GM18870 (cell line): ENCODE measurements at regions not wholly inside any gene's neighbourhood (a gene's known extent, or its start where the extent isn't known, plus 50 kb on each side); places are given as distances from the start of the nearest gene placed in this dataset.
A peak's percentile ranks its signal among the peaks of the same experiment; 100 is the strongest.

Experiments used
- ATAC-seq: cut with Tn5 transposase; IDR thresholded peaks from one replicate; pipeline ENCODE4 v1.9.1; 2021; ENCODE audit warnings: moderate library complexity; ENCODE audit not compliant: unreplicated experiment

DNA sequence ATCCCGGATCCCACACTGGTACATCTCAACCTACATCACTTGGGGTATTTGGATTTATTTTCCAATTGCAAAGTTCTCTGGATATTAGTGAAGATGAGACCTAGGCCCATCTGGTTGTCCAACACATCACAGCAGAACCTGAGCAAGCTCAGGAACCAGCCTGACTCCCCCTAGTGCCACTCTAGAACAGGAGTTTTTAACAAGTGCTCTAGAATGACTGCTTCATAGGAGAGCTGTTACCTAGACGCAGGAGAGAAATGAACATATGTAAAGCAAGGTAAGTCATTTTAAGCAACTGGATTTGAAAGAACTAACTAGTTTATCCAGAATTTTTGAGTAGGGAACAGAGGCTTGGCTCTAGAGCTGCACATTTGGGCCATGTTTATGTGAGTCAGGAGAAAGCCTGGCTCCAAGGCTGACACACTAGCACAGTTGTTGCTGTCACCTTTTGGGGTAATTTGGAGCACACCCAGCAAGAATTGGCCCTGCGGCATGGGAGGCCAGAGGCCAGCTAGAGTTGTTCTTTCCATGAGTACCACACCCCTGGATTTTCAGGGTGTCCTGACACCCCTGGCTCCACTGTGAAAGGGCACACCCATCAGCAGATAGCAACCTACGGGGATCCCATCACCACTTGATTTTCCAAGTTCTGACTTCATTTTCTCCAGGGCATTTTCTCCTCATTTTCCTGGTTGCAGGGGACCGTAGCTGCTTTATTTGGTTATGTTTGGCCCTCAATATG, 110.9 kb upstream of the LPAR1 start:
- peak; percentile 24 for ATAC-seq

DNA sequence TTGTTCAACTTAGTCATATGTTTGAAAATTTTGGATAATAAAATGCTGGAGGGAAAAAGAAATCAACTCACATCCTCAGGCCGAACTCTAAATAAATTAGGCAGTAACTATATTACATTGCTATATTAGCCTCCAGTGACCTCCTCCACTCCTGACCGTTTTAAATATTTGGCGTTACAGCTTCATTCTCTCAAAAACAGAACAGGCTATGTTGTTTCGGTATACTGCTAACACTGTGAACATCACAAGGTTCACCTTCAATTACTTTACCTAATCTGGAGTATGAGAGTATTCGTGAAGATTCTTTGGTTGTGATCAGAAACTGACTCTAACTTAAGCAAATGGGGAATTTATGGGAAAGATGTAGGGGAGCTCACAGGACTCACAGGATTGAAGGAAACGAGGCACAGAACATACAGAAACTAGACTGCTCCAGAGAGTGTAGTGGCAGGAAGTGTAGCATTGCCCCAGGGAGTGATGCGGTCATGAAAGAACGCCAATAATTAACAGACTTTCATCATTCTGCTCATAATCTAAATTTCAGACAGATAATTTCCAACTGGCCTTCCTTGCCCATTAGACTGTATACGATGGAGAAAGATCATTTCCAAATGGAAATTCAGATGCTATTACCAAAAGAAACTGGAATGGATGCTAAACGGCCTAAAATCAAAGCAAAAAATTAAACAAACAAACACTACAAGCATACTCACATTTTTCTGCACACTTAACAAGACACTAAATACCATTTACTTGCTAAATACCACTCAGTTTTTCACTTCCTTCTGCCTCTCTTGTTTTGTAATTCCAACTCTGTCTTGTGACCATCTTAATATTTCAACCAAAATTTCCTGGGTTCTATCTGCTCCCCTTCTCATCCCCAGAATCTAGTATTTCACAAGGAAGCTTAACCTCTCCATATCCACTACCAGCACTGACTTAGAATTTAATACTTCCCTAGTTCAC, 110.1 kb upstream of the LPAR1 start:
- peak; percentile 74 for ATAC-seq

DNA sequence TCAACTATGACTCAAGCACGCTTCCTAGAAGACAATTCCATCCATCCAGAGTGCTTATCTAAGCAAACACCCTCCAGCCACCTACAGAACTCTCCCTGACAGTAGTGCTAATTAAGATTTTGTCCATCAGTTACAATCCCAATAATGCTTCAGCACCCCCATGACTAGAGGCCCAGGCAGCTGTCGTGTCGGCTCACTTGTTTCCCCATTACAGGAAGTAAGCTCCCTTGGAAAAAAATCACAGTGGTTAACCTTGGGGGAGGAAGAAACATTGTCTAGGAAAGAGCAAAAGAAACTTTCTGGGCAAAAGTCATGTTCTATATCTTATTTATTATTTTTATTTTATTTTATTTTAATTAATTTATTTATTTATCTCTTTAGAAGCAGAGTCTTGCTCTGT, 108.8 kb upstream of the LPAR1 start:
- no peak for ATAC-seq

DNA sequence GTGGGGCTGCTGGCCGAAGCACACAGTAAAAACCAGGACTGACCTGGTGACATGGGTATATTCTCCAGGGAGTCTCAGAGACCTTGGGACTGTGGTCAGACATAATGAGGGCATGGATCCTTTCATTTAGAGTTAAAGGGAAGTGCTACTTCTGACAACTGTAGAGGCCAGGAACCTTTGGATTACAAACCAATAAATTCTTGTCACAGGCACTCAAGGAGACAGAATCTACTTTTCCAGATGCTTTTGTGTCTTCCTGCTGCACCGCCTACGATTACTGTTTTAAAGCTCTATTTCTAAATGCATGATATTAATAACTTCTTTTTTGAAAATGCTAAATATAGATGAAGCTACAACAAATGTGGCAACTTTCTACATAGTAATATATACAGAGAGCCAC, 106.5 kb upstream of the LPAR1 start:
- no peak for ATAC-seq

DNA sequence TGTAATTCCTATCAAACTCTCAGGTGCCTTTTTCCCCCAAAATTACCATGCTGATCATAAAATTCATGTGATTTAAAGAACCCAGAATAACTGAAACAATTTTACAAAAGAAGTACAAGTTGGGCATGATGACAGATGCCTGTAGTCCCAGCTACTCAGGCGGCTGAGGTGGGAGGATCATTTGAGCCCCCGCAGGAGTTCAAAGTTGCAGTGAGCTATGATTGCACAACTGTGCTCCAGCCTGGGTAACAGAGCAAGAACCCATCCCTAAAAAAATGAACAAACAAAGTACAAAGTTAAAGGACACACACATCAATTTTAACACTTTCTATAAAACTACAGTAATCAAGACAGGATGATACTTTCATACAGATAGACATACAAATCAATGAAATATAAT, 97.9 kb upstream of the LPAR1 start:
- ATAC-seq, result no peak

DNA sequence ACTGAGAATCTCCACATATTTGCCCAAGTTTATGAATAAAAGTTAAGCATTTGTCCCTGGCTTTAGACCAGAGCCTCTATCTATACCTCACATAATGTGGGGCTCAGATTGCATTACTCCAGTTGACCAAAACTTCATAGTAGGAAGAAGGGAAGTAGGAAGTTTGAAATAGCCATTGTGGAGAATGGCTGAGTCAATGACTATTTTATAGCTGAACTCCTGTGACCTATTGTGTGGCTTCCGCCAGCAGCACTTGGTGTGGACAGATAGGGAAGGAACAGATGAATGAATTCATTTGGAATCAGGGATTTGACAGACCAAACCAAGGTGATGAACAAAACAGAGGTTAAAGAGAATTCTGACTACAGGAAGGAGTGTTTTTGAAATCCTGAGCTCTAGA, 92.9 kb upstream of the LPAR1 start:
- ATAC-seq, result no peak

DNA sequence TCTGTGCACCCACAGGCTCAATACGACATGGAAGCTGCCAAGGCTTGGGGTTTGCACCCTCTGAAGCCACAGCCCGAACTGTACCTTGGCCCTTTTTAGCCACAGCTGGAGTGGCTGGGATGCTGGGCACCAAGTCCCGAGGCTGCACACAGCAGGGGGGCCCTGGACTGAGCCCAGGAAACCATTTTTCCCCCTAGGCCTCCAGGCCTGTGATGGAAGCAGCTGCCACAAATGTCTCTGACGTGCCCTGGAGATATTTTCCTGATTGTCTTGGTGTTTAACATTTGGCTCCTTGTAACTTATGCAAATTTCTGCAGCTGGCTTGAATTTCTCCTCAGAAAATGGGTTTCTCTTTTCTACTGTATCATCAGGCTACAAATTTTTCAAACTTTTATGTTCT, 82.3 kb upstream of the LPAR1 start:
- no peak for ATAC-seq

DNA sequence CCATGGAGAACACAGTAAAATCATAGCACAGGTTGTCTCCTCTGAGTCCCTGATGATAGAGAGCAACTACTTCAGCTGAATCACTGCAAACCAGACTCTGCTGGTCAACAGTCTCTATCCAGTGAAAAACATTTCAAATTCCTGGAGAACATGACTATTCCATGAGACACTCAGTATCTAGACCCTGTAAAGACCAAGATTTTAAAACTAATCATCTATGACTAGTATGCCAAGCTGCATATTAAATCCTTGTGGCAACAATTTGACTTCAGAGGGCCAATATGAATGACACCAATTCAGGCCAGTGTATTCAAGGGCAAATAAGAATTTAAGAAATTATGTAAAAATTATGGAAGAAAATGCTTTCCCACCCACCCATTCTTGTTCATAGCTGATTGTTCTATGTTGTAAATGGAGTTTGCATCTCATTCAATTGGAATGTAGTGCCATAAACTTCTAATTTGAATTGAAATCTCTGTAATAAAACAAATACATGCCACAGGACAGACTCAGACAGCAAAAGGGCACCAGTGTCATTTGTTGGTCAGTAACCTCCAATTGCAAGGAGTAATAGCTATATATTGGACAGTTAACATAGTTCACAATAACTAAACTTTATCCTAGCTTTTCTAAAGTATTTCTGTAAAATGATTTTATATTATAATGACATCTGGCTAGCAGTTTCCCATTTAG, 80.1 kb upstream of the LPAR1 start:
- no peak for ATAC-seq

DNA sequence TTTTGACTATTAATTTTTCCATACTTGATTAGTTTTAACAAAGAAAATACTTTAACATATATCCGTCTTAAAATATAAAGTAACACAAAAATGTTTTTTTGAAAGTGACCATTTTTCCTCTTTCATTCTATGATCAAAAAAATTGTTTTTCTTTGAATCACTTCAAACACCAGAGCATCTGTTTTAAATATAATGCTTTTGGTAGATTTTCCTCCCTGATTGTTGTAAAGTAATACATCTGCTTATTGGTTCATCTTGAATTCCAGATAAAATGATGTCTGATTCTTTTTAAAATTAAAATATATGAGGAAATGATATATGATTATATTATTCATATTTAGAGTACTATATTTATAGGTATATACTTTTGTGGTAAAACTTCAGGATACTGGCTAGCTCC, 76.2 kb upstream of the LPAR1 start:
- ATAC-seq, result no peak

DNA sequence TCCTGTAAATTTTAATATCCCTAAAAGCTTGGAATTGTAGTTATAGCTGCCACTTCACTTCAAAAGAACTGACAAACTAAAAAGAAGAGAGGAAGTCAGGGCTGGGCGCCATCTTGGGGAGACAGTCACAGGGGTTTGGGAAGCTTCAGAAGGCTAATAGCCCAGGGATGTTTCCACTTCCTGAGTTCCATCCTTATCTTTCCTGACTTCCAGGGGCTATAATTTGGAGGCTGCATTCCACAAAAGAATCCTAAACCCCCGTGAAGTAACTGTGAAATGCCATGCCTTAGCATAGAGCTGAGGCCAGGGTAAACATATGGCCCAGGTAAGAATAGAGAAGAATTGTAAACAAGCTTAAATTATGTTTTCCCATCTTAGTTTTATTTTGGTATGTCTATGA, 75.4 kb upstream of the LPAR1 start:
- ATAC-seq, result no peak

DNA sequence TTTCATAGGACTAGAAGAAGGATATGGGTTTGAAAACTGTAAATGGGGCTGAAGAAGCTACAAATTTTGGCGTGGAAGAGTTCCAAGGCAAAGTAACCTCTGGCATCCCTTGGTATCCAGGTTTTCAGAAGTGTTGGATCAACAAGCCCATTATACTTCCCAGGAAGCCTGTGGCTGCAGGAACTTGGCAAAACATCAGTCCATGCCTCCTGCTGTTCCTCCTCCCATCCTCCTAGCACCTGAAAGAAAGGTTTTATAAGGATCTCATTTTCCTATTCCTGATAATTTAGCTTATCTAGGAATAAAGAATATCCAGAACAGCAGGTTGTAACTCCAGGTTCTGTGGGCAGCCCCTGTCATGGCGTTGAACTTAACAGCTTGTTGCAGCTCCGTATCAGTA, 72.5 kb upstream of the LPAR1 start:
- ATAC-seq, result no peak

DNA sequence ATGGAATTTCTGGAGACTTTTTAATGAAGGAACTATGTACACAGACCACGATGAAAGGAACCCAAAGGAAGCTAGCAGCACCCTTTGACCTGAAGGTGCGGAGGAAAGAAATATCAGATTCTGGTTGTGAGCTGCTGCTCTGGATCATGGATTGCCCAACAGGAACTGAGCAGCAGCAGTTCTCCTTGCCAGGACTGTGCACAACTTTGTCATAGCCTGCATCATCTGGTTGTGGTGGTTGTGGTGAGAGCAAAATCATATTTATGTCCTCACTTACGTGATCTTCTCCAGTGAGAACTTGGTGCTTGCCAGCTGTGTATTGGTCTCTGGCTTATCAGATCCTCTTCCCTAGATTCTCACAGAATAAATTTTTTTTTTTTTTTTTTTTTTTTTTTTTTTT, 70.7 kb upstream of the LPAR1 start:
- ATAC-seq, result no peak

DNA sequence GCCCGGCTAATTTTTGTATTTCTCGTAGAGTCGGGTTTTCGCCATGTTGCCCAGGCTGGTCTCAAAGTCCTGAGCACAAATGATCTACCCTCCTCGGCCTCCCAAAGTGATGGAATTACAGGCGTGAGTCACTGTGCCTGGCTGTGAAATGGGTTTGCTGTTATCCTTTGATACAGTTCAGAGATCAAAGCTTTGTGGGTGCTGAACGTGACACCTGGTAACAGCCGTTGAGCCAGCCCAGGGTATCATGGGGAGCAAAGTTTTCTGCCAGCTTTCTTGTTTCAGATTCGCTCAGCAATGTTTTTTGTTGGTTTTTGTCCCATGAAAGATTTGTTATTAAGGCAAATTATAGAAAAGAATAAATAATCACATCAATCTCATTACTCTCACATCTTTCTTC, 68.9 kb upstream of the LPAR1 start:
- no peak for ATAC-seq

DNA sequence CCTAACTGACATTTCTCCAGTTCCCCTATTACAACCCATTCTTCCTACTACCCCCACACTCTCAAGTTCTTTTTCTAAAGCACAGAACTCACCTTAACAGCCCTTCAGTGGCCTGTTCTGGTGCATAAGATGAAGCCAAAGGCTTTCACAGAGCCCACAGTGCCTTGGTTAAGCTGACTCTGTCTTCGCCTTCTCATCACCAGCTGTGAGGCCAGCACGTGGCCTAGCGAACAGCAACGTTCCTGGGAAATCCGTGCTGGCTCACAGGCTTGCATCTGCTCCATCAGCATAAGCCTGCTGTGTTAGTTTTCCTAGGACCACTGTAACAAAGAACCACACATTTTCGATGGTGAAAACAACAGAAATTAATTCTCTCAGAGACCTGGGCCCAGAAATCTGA, 67.9 kb upstream of the LPAR1 start:
- no peak for ATAC-seq

DNA sequence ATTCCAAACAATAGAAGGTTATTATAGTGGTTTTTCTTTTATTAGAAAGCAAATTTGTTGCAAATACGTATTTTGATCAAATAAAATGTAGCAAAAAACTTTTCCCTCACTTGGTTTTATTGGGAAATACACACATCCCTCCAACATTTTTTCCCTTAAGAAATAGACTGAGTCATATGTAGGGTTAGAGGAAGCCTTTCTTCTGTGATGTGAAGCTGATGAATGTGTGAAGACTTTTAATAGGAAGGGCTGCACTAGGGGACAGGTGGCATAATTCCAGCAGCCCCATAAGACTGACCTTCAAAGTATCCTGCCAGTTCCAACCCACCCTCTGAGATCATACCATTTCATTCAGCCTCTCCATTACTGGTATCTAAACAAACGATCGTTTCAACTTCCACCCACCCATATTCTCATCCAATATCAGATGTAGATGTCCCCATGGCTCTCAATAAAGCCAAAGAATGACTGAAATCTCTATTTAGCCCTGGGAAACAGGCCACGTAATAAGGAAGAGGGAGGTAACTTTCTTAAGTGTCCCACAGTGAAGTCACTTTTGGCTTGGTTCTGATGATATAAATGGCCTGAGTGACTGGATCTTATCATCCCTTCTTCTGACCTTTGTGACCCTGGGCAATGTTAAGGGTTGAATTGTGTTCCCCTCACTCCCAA, 64.7 kb upstream of the LPAR1 start:
- no peak for ATAC-seq

DNA sequence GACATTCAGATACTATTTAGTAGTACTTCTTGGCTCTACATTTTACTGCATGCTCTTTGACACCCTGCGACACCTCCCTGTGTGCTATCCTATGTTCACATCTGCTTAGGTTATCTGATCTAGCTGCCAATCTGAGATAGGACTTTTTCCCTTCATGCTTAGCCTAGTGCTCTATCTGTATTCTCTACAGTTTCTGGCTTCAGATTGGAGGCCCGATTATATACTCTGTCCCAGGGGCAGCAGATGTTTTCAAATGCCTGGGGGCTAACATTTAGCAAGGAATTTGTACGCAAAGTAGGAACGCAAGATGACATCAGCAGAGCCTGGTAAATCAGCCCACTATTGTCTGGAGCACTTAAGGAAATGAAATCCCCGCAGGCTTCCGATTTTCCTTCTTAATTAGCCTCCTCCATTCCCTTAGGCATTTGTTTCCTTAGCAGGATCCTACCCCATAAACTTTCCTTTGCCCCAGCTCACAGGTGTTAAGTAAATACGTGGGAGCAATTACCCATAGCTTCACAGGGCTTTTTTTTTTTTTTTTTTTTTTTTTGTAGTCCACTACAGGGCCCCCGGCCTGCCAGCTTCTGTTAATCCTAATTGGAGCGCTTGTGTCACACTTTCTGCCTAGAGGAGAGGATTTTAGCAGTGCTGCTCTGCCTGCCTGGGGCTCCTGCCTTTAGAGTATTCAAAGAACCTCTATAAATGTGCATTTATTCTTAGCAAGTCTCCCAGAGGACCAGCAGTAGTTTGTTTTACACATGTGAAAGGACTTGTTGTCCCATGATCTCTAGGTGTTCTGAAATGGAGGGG, 61.1 kb upstream of the LPAR1 start:
- no peak for ATAC-seq

DNA sequence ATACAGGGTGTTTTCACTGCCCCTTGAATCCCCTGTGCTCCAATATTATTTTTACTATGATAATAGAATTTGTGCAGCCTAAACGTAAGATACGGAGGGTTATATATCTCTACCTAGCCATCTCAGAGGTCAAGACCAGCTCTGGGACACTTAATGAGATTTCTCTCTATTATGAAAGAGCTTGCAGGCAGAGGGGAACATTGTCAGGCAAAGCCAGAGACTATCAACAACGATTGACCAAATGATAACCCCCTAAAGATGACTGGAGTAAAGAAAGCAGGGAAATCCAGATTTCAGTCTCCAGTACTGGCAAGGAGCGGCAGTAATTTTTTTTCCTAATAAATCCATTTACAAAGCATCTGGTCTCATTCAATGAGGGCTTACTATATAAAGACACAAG, 59.8 kb upstream of the LPAR1 start:
- ATAC-seq, result no peak

DNA sequence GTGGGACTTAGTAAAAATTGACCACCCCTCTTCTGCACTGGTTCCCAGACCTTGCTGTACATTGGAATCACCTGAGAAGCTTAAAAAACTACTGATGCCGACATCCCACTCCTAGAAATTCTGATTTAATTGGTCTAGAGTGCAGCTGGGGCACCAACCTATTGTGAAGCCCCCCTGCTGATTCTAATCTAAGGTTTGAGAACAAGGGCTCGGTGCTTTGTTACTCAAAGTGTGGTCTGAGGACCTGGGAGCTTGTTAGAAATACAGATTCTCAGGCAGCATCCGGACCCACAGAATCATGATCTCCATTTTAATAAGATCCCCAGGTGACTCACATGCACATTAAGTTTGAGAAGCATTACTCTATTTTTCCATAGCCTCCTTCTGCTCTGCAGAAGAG, 57.8 kb upstream of the LPAR1 start:
- ATAC-seq, result no peak

DNA sequence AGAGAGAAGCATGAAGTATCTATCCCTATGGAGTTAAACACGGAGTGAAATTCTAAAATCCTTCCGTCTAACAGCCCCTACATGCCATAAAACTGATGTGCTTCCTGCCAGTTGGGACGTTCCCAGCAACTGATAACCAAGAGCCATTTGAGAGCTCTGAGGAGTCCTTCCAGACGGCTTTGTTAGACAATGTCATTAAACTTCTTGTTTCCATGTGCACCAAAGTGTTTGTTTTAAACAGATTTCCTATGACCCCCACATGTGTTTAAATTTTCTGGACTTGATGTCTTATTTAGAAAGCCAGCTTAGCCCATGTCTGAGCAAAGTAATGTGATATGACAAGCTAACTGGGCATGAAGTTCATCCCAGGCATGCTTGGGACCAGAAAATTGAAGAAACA, 57.2 kb upstream of the LPAR1 start:
- ATAC-seq, result no peak

DNA sequence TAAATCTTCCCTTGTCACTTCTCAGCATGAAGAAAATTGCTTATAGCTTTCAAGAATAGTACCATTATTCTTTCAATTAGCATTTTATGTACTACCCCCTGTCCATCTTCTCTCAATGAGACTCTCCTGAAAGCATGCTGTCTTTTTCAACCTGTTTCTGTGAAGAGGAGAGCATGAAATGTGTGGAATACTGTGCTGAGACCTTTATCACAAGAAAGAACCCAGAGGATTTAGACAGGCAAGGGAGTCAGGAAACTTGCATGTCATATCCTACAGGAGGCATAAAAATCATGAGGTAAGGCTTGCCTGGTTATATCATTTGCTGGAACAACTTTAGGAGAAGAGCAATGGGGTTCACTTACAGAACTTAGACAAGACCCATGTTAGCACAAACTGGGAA, 56.7 kb upstream of the LPAR1 start:
- ATAC-seq, result no peak
